ENCODE measurements at regions not wholly inside any gene's neighbourhood (a gene's known extent, or its start where the extent isn't known, plus 50 kb on each side); places are given as distances from the start of the nearest gene placed in this dataset.

GRCh38 chr1:185514311-185514710 lies 197.3 kb upstream of the IVNS1ABP start:
- TF ChIP-seq POLR2A (IDR thresholded peaks at IDR 0.05; ENCODE audit: low read length) (no peak), CHD2 (IDR thresholded peaks at IDR 0.05; ENCODE audit: low read length, partially characterized antibody) (no peak), CTCF (IDR thresholded peaks at IDR 0.05) (no peak), RFX5 (IDR thresholded peaks at IDR 0.05) (no peak), NR3C1 (IDR thresholded peaks at IDR 0.05) (no peak), RAD21 (conservative IDR thresholded peaks at IDR 0.05 in 1 of 2, IDR thresholded peaks at IDR 0.05 in 1 of 2) (no peak)
